CD4-positive, alpha-beta T cell treated with Interferon gamma for 1 hour (primary cell): ENCODE measurements at regions not wholly inside any gene's neighbourhood (a gene's known extent, or its start where the extent isn't known, plus 50 kb on each side); places are given as distances from the start of the nearest gene placed in this dataset.
"Not testable (repeated sequence)": the region's sequence is repeated elsewhere in the genome, so short reads cannot be mapped to it uniquely, and the experiment has no call there.

Experiments used
- DNase-seq: peaks from one replicate; pipeline ENCODE4 v3.0.0-alpha.2; 2020

- DNase-seq, result no peak
Measured at GRCh38 chr13:59038824-59039223, 1124.9 kb downstream of the DIAPH3 start.

- no peak for DNase-seq
Measured at GRCh38 chr13:59043016-59043415, 1120.7 kb downstream of the DIAPH3 start.

- DNase-seq, result no peak
Measured at GRCh38 chr13:59047546-59047945, 1116.2 kb downstream of the DIAPH3 start.

GRCh38 chr13:59061621-59062020, 1102.1 kb downstream of the DIAPH3 start:
- no peak for DNase-seq

GRCh38 chr13:59064042-59064441, 1099.7 kb downstream of the DIAPH3 start:
- no peak for DNase-seq

GRCh38 chr13:59076386-59076785, 1087.3 kb downstream of the DIAPH3 start:
- DNase-seq, result not testable (repeated sequence)

- no peak for DNase-seq
Measured at GRCh38 chr13:59086147-59086546, 1077.6 kb downstream of the DIAPH3 start.

- DNase-seq, result no peak
Measured at GRCh38 chr13:59088716-59089115, 1075.0 kb downstream of the DIAPH3 start.

- no peak for DNase-seq
Measured at GRCh38 chr13:59094181-59094580, 1069.5 kb downstream of the DIAPH3 start.

- DNase-seq, result no peak
Measured at GRCh38 chr13:59099182-59099974, 1064.3 kb downstream of the DIAPH3 start.

- no peak for DNase-seq
Measured at GRCh38 chr13:59103004-59103768, 1060.5 kb downstream of the DIAPH3 start.

GRCh38 chr13:59111751-59112171, 1052.0 kb downstream of the DIAPH3 start:
- DNase-seq, result no peak

- no peak for DNase-seq
Measured at GRCh38 chr13:59112221-59112718, 1051.5 kb downstream of the DIAPH3 start.

GRCh38 chr13:59119475-59119874, 1044.3 kb downstream of the DIAPH3 start:
- DNase-seq, result no peak

GRCh38 chr13:59120297-59120843, 1043.4 kb downstream of the DIAPH3 start:
- DNase-seq, result no peak

- no peak for DNase-seq
Measured at GRCh38 chr13:59121507-59121906, 1042.2 kb downstream of the DIAPH3 start.

- DNase-seq, result no peak
Measured at GRCh38 chr13:59126474-59126873, 1037.3 kb downstream of the DIAPH3 start.

GRCh38 chr13:59133903-59134302, 1029.8 kb downstream of the DIAPH3 start:
- DNase-seq, result no peak

- DNase-seq, result no peak
Measured at GRCh38 chr13:59144700-59145099, 1019.0 kb downstream of the DIAPH3 start.

- no peak for DNase-seq
Measured at GRCh38 chr13:59145381-59145780, 1018.3 kb downstream of the DIAPH3 start.

- no peak for DNase-seq
Measured at GRCh38 chr13:59157181-59157580, 1006.5 kb downstream of the DIAPH3 start.

- no peak for DNase-seq
Measured at GRCh38 chr13:59166174-59166573, 997.6 kb downstream of the DIAPH3 start.

- DNase-seq, result no peak
Measured at GRCh38 chr13:59172076-59172475, 991.7 kb downstream of the DIAPH3 start.

GRCh38 chr13:59176775-59177174, 987.0 kb downstream of the DIAPH3 start:
- DNase-seq, result no peak
